22Rv1 (cell line): ENCODE measurements at regions not wholly inside any gene's neighbourhood (a gene's known extent, or its start where the extent isn't known, plus 50 kb on each side); places are given as distances from the start of the nearest gene placed in this dataset.

Experiments
- CTCF ChIP-seq: fragments of 450-650 bp; IDR thresholded peaks from 2 replicates; pipeline ENCODE4 v1.5.1; 2017; ENCODE audit warnings: mild to moderate bottlenecking
- ZFX ChIP-seq: fragments of 450-650 bp; IDR thresholded peaks from 2 replicates; pipeline ENCODE4 v1.6.1; 2017; ENCODE audit warnings: antibody characterized with exemption, borderline replicate concordance

- no peak for TF ChIP-seq CTCF
- no peak for TF ChIP-seq ZFX
Observed at GRCh38 chr7:17009933-17010332, 128.2 kb upstream of the AGR3 start.
